NCI-H1436 (cell line): ENCODE measurements at regions not wholly inside any gene's neighbourhood (a gene's known extent, or its start where the extent isn't known, plus 50 kb on each side); places are given as distances from the start of the nearest gene placed in this dataset.
"Not testable (repeated sequence)": the region's sequence is repeated elsewhere in the genome, so short reads cannot be mapped to it uniquely, and the experiment has no call there.

ENCODE experiments used
- DNase-seq: peaks from one replicate; lab custom pipeline; 2025; lab: John Stamatoyannopoulos, UW

GRCh38 chr9:108803428-108804065 lies 52.2 kb downstream of the ACTL7B start:
- no peak for DNase-seq

GRCh38 chr9:108802967-108803366 lies 52.8 kb downstream of the ACTL7B start:
- no peak for DNase-seq

- no peak for DNase-seq
Observed at GRCh38 chr9:108801949-108802348, 53.8 kb downstream of the ACTL7B start.

DNA sequence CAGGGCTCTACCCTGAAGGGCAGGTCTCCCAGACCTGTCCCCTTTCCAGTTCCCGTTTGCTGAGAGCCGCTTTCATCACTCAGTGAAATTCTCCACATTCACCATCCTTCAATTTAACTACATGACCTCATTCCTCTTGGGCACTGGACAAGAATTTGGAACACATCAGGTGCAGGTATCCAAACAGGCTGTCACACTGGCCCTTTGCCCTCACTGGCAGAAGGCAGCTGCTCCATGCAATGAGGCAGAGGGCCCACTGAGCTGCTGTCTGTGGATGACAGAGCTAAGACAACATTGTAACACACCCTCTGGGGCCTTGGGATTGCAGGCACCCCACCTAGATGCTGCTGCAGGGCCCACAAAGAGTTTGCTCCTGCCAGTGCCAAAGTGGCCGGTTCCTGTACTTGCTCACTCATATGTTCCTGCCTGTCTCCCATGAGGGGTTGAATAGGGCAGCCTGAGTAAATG lies 55.1 kb downstream of the ACTL7B start:
- DNase-seq, result no peak

DNA sequence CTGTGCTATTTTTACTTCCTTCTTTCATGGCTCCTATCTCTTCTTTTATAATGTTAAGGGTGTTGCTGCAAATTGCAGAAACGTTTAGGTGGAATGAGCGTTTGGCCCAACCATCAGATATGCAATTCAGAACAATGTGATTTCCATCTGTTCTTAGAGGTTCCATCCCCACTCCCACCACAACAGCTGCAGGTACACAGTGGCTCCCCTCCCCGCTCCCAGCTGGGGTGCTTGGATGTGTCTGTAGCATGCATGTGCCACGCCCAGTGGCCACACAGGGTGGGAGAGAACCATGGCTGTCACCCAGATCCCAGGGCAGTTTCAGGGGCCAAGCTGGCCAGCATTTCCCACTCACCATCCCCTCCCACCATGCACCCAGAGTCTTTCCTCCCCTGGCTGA lies 62.2 kb downstream of the ACTL7B start:
- DNase-seq, result no peak

GRCh38 chr9:108789742-108790141 lies 66.0 kb downstream of the ACTL7B start:
- no peak for DNase-seq

GRCh38 chr9:108787690-108788048 lies 68.1 kb downstream of the ACTL7B start:
- peak; percentile 5 for DNase-seq

GRCh38 chr9:108786901-108787689 lies 68.7 kb downstream of the ACTL7B start:
- DNase-seq, result no peak

- no peak for DNase-seq
Observed at GRCh38 chr9:108786322-108786721, 69.5 kb downstream of the ACTL7B start.

DNA sequence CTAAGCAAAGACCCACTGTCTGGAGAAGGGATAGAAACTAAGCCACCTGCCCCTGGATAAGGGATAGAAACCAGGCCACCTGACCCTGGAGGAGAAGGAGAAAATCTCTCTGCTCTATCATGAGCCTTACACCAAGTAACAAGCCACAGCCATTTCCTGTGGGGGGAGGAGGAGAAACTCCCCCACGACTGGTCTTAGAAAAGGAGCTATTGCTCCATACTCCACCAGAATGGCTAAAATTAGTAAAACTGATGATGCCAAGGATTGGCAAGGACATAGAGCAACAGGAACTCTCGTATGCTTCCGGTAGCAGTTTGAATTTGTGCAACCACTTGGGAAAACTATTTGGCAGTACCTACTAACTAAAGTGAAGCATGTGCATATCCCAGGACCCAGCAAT lies 70.8 kb downstream of the ACTL7B start:
- DNase-seq, result no peak

DNA sequence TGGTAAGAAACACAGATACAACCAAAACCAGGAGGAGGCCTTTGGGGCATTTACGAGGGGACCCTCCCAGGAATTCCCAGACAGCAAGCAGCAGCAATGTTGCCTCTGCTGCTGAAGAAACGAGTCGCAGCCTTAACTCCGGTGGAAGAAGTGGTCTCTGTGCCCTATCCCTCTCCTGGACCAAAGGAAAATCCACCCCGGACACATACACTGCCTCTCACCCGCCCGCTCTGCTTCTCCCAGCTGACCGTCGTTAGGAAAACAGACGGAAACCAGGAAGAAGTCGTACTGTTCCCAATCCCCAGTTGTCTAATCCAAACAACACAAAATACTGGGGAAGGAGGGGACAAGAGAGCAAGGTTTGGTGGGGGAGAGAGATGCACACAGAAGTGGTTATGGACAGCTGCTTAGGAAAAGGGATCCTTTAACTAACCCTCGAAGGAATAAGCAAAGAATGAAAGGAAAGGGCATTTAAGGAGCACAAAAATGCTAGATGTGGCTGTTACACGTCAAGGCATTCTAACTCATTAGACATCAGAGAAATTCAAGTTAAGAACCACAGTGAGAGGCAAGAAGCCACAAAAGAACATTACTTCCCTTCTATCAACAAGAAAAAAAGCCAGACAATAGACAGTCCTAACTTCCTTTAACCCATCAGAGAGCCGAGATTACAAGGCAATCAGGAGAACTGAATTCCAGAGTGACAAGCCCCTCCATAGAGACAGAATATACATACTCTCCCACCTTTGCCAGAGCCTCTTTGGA lies 71.9 kb downstream of the ACTL7B start:
- DNase-seq, result no peak

DNA sequence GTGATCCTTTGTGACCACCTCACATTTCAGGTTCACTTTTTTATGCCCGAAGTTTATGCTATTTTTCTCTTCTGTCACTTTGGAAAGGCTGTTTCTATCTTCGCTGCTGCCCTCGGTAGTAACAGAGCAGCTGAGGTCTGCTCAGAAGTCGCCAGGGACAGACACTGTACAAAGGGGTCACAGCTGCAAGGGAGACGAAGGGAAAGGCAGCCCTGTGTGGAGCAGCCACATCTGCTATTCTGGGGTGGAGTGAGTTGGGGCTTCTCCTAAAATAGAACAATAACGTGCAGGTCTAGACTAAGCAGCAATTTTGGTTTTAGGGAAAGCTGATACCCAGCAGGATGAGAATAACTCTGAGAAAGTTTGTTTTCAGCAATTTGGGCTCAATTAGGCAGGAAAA lies 72.5 kb downstream of the ACTL7B start:
- DNase-seq, result no peak

- DNase-seq, result no peak
Observed at GRCh38 chr9:108780942-108781734, 74.6 kb downstream of the ACTL7B start.

GRCh38 chr9:108779551-108780325 lies 76.0 kb downstream of the ACTL7B start:
- DNase-seq, result no peak

DNA sequence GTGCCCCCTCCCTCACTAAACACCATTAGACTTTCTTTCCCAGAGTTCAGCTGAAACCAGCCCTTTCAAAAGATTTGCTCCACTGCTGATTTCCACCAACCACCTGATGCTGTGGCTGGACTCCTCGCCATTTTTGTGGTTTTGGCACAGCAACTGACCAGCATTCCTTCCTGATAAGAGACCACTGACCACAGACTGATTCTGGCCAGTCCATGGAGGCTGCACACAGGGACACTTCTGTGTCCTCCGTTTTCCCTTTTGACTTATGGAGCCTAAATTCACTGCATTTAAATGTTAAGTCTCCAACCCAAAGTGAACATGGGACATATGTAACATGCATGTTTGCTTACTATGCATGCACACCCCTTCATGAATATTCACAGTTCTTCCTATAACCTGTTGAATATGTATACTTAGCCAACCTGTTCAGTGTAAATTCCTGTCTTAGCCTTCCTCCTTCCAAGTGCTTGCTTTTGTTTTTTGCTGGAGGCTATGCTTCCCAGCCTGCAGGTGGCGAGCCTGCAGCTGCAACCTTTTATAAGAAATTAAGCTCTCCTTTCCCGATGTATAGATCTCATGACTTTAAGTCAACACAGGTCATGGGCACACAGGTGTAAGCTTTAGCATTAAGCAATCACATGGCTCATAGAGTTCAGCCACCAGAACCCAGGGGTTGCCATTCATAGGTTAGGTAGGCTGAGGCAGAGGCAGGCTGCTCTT lies 78.7 kb downstream of the ACTL7B start:
- no peak for DNase-seq

GRCh38 chr9:108775901-108776306 lies 79.9 kb downstream of the ACTL7B start:
- DNase-seq, result no peak

DNA sequence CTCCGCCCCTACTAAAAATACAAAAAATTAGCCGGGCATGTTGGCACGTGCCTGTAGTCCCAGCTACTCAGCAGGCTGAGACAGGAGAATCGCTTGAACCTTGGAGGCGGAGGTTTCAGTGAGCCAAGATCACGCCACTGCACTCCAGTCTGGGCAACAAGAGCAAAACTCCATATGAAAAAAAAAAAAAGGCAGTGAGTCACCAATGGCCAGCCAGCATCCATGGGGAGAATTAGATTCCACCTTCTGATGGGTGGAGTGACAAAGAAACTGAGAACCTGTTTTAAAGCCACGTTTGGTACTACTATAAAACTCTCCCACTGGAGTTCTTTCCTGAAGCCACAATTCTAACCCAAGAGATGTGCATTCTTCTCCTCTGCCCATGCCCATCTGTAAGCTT lies 81.7 kb downstream of the ACTL7B start:
- not testable (repeated sequence) for DNase-seq

GRCh38 chr9:108772301-108772894 lies 83.4 kb downstream of the ACTL7B start:
- DNase-seq, result no peak

GRCh38 chr9:108768744-108769143 lies 87.0 kb downstream of the ACTL7B start:
- no peak for DNase-seq

DNA sequence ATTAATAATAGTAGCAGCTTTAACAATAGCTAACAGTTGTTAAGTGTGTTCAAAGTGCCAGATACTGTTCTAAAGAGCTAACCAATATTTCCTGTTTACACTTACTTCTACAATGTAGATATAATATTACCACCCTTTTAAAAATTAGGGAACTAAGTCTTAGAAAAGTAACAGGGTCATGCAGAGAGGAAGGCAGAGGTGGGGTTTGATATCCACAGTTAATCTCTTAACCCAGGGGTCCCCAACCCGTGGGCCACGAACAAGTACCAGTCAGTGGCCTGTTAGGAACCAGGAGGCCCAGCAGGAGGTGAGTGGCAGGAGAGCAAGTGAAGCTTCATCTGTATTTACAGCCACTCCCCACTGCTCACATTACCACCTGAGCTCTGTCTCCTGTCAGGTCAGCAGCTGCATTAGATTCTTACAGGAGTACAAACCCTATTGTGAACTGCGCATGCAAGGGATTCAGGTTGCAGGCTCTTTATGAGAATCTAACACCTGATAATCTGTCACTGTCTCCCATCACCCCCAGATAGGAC lies 89.1 kb downstream of the ACTL7B start:
- DNase-seq, result peak; percentile 11
